SK-N-SH treated with all-trans-retinoic acid at 6 μM for 48 hours (cell line): ENCODE measurements at regions not wholly inside any gene's neighbourhood (a gene's known extent, or its start where the extent isn't known, plus 50 kb on each side); places are given as distances from the start of the nearest gene placed in this dataset.

Source experiments
- ARNTL ChIP-seq: fragments of 450-650 bp; formaldehyde crosslinking; IDR thresholded peaks from 2 replicates; pipeline ENCODE4 v1.5.0; 2020; ENCODE audit warnings: low read depth, mild to moderate bottlenecking, moderate library complexity, borderline replicate concordance
- CSRNP3 ChIP-seq: fragments of 250-450 bp; sonication (Bioruptor Pico); IDR thresholded peaks from 2 replicates; pipeline ENCODE4 v1.5.1; 2021; ENCODE audit warnings: mild to moderate bottlenecking, moderate library complexity
- GLIS3 ChIP-seq: fragments of 250-450 bp; sonication (Bioruptor Pico); IDR thresholded peaks from 2 replicates; pipeline ENCODE4 v1.5.0; 2020; ENCODE audit warnings: mild to moderate bottlenecking, moderate library complexity
- POU6F1 ChIP-seq: fragments of 250-450 bp; sonication (Bioruptor Pico); IDR thresholded peaks from 2 replicates; pipeline ENCODE4 v1.8.0; 2021; ENCODE audit warnings: low read depth, mild to moderate bottlenecking, moderate library complexity, borderline replicate concordance
- ZC3H10 ChIP-seq: fragments of 250-450 bp; sonication (Bioruptor Pico); IDR thresholded peaks from 2 replicates; pipeline ENCODE4 v1.5.1; 2021; ENCODE audit warnings: mild to moderate bottlenecking, moderate library complexity
- ZFP30 ChIP-seq: fragments of 450-650 bp; formaldehyde crosslinking; IDR thresholded peaks from 2 replicates; pipeline ENCODE4 v1.5.0; 2022; ENCODE audit warnings: mild to moderate bottlenecking, moderate library complexity
- ZNF8 ChIP-seq: fragments of 450-650 bp; formaldehyde crosslinking; IDR thresholded peaks from 2 replicates; pipeline ENCODE4 v1.5.0; 2020; ENCODE audit warnings: mild to moderate bottlenecking, moderate library complexity
- TF ChIP-seq, protein P1 (sequence below): fragments of 250-450 bp; sonication (Bioruptor Pico); IDR thresholded peaks from 2 replicates; pipeline ENCODE4 v1.5.1; 2020; ENCODE audit warnings: low read depth, mild to moderate bottlenecking, moderate library complexity
- TF ChIP-seq, protein P2 (sequence below): fragments of 250-450 bp; sonication (Bioruptor Pico); IDR thresholded peaks from 2 replicates; pipeline ENCODE4 v1.8.0; 2020; ENCODE audit warnings: mild to moderate bottlenecking, moderate library complexity, borderline replicate concordance

- TF ChIP-seq GLIS3 (CRISPR knock-in tag) = no peak
- TF ChIP-seq POU6F1 (CRISPR knock-in tag) = no peak
- TF ChIP-seq, protein P1, sequence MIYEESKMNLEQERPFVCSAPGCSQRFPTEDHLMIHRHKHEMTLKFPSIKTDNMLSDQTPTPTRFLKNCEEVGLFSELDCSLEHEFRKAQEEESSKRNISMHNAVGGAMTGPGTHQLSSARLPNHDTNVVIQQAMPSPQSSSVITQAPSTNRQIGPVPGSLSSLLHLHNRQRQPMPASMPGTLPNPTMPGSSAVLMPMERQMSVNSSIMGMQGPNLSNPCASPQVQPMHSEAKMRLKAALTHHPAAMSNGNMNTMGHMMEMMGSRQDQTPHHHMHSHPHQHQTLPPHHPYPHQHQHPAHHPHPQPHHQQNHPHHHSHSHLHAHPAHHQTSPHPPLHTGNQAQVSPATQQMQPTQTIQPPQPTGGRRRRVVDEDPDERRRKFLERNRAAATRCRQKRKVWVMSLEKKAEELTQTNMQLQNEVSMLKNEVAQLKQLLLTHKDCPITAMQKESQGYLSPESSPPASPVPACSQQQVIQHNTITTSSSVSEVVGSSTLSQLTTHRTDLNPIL = no peak
- no peak for TF ChIP-seq ARNTL
- no peak for TF ChIP-seq ZNF8
- TF ChIP-seq ZFP30 (CRISPR knock-in tag) = no peak
- no peak for TF ChIP-seq CSRNP3 (CRISPR knock-in tag)
- TF ChIP-seq, protein P2, sequence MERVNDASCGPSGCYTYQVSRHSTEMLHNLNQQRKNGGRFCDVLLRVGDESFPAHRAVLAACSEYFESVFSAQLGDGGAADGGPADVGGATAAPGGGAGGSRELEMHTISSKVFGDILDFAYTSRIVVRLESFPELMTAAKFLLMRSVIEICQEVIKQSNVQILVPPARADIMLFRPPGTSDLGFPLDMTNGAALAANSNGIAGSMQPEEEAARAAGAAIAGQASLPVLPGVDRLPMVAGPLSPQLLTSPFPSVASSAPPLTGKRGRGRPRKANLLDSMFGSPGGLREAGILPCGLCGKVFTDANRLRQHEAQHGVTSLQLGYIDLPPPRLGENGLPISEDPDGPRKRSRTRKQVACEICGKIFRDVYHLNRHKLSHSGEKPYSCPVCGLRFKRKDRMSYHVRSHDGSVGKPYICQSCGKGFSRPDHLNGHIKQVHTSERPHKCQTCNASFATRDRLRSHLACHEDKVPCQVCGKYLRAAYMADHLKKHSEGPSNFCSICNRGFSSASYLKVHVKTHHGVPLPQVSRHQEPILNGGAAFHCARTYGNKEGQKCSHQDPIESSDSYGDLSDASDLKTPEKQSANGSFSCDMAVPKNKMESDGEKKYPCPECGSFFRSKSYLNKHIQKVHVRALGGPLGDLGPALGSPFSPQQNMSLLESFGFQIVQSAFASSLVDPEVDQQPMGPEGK (CRISPR knock-in tag) = no peak
- TF ChIP-seq ZC3H10 = no peak
Observed at GRCh38 chrX:10798041-10798440, 177.7 kb upstream of the MID1 start.
